Loucy (cell line): ENCODE measurements at regions not wholly inside any gene's neighbourhood (a gene's known extent, or its start where the extent isn't known, plus 50 kb on each side); places are given as distances from the start of the nearest gene placed in this dataset.

Experiments
- H2AFZ ChIP-seq: fragments of 200-600 bp; sonication (generic); 2 replicates; pipeline ENCODE4 v1.6.0; 2016; ENCODE audit warnings: antibody characterized with exemption, mild to moderate bottlenecking, low read length, moderate library complexity
- H3F3A ChIP-seq: fragments of 200-600 bp; 2 replicates; pipeline ENCODE4 v1.6.0; 2016; ENCODE audit warnings: antibody characterized with exemption, low read depth, mild to moderate bottlenecking
- H3K27me3 ChIP-seq: fragments of 200-600 bp; sonication (generic); 2 replicates; pipeline ENCODE4 v1.6.1; 2014; ENCODE audit warnings: low read length, mild to moderate bottlenecking; ENCODE audit not compliant: insufficient read depth, poor library complexity, severe bottlenecking
- H3K36me3 ChIP-seq: fragments of 200-600 bp; sonication (generic); 2 replicates; pipeline ENCODE4 v1.6.1; 2016; ENCODE audit warnings: low read length; ENCODE audit not compliant: insufficient read depth
- H3K4me1 ChIP-seq: fragments of 200-600 bp; sonication (generic); 2 replicates; pipeline ENCODE4 v1.5.1; 2014; ENCODE audit warnings: low read length, mild to moderate bottlenecking; ENCODE audit not compliant: insufficient read depth, poor library complexity, severe bottlenecking
- H3K4me2 ChIP-seq: fragments of 200-600 bp; sonication (generic); 2 replicates; pipeline ENCODE4 v1.6.0; 2014; ENCODE audit warnings: antibody characterized with exemption, low read length, low read depth, mild to moderate bottlenecking; ENCODE audit not compliant: poor library complexity, severe bottlenecking
- H3K4me3 ChIP-seq: fragments of 200-600 bp; sonication (generic); 2 replicates; pipeline ENCODE4 v1.5.1; 2014; ENCODE audit warnings: low read length, mild to moderate bottlenecking, mixed read lengths; ENCODE audit not compliant: poor library complexity, severe bottlenecking
- H3K79me2 ChIP-seq: fragments of 200-600 bp; sonication (generic); 2 replicates; pipeline ENCODE4 v1.6.1; 2014; ENCODE audit warnings: low read length; ENCODE audit not compliant: insufficient read depth
- H3K9ac ChIP-seq: fragments of 200-600 bp; sonication (generic); 2 replicates; pipeline ENCODE4 v1.6.0; 2014; ENCODE audit warnings: mild to moderate bottlenecking, low read depth, low read length, moderate library complexity; ENCODE audit not compliant: poor library complexity, severe bottlenecking
- H3K9me2 ChIP-seq: fragments of 200-600 bp; sonication (generic); replicated peaks from 2 replicates; pipeline ENCODE4 v1.6.1; 2016; ENCODE audit warnings: low read depth, low read length, mixed read lengths
- H3K9me3 ChIP-seq: fragments of 200-600 bp; sonication (generic); 2 replicates; pipeline ENCODE4 v1.6.1; 2014; ENCODE audit warnings: mild to moderate bottlenecking, antibody characterized with exemption, low read length, low read depth; ENCODE audit not compliant: insufficient read depth
- H4K20me1 ChIP-seq: fragments of 200-600 bp; sonication (generic); 2 replicates; pipeline ENCODE4 v1.6.0; 2014; ENCODE audit warnings: antibody characterized with exemption, low read length, mild to moderate bottlenecking; ENCODE audit not compliant: insufficient read depth, poor library complexity, severe bottlenecking
- CTCF ChIP-seq: fragments of 200-600 bp; sonication (generic); conservative IDR thresholded peaks from 2 replicates; pipeline ENCODE4 v1.5.1; 2014; ENCODE audit warnings: mild to moderate bottlenecking, antibody characterized with exemption, low read length
- EZH2phosphoT487 ChIP-seq: fragments of 200-600 bp; IDR thresholded peaks from 2 replicates; pipeline ENCODE4 v1.6.1; 2018; ENCODE audit warnings: antibody characterized with exemption, mild to moderate bottlenecking, moderate library complexity, borderline replicate concordance

DNA sequence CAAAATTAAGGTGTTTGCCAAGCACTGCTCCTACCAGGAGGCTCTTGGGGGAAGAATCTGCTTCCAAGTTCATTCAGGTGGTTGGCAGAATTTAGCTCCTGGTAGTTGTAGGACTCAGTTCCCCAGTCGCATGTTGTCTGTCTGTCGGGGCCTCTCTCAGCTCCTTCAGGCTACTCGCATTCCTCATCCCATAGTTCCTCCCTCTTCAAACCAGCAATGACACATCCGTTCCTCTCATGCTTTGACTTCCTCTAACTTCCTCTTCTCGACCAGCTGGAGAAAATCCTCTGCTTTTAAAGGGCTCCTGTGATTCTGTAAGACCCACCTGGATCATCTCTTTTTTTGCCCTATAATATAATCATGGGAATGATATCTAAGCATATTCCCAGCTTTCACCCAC lies 108.1 kb downstream of the PMP22 start:
- Histone ChIP-seq H3K36me3 (no peaks in the 10 kb centered on the region), H3K79me2 (no peaks in the 10 kb centered on the region), H3K9me2 (no peaks in the 10 kb centered on the region), H3K4me1 (no peaks in the 10 kb centered on the region), H3K27me3 (no peaks in the 10 kb centered on the region), H4K20me1 (no peaks in the 10 kb centered on the region), H3F3A (no peaks in the 10 kb centered on the region), H3K4me3 (no peak overlapping the region), H3K4me2 (no peak overlapping the region), H3K9ac (no peak overlapping the region), H3K9me3 (no peaks in the 10 kb centered on the region), H2AFZ (no peak overlapping the region)
- TF ChIP-seq CTCF (no peak), EZH2phosphoT487 (no peak)

GRCh38 chr17:15154618-15155017 lies 110.5 kb downstream of the PMP22 start:
- no peak overlapping the region for H3K4me3 ChIP-seq
- no peaks in the 10 kb centered on the region for H3K4me1 ChIP-seq
- H4K20me1 ChIP-seq, result no peaks in the 10 kb centered on the region
- H3K4me2 ChIP-seq, result no peak overlapping the region
- H2AFZ ChIP-seq, result no peak overlapping the region
- no peaks in the 10 kb centered on the region for H3K79me2 ChIP-seq
- TF ChIP-seq CTCF (no peak), EZH2phosphoT487 (no peak)
- H3K9me3 ChIP-seq, result no peaks in the 10 kb centered on the region
- H3K9ac ChIP-seq, result no peak overlapping the region
- H3K27me3 ChIP-seq, result no peaks in the 10 kb centered on the region
- no peaks in the 10 kb centered on the region for H3K36me3 ChIP-seq
- no peaks in the 10 kb centered on the region for H3K9me2 ChIP-seq
- H3F3A ChIP-seq, result no peaks in the 10 kb centered on the region

GRCh38 chr17:15145621-15146020 lies 119.5 kb downstream of the PMP22 start:
- no peaks in the 10 kb centered on the region for H3F3A ChIP-seq
- H3K27me3 ChIP-seq, result no peaks in the 10 kb centered on the region
- no peaks in the 10 kb centered on the region for H3K9me2 ChIP-seq
- no peak overlapping the region for H3K4me3 ChIP-seq
- H4K20me1 ChIP-seq, result no peaks in the 10 kb centered on the region
- no peaks in the 10 kb centered on the region for H3K36me3 ChIP-seq
- no peak for TF ChIP-seq EZH2phosphoT487
- no peak for TF ChIP-seq CTCF
- H2AFZ ChIP-seq, result no peak overlapping the region
- H3K79me2 ChIP-seq, result no peaks in the 10 kb centered on the region
- H3K9me3 ChIP-seq, result no peaks in the 10 kb centered on the region
- no peaks in the 10 kb centered on the region for H3K4me1 ChIP-seq
- no peak overlapping the region for H3K4me2 ChIP-seq
- H3K9ac ChIP-seq, result no peak overlapping the region
